ENCODE measurements at regions not wholly inside any gene's neighbourhood (a gene's known extent, or its start where the extent isn't known, plus 50 kb on each side); places are given as distances from the start of the nearest gene placed in this dataset.

GRCh38 chr13:67505376-67505775, 275.2 kb upstream of the PCDH9 start:
- Mint-ChIP-seq H3K27me3 (ENCODE audit: low read depth, poor library complexity) (peaks cover 2% of the 10 kb centered on the region), H3K4me1 (no peaks in the 10 kb centered on the region), H3K36me3 (ENCODE audit: low read depth) (no peaks in the 10 kb centered on the region), H3K9me3 (no peaks in the 10 kb centered on the region), H3K27ac (no peak overlapping the region), H3K4me3 (no peak overlapping the region)
- TF ChIP-seq CTCF (IDR thresholded peaks at IDR 0.05), result no peak
- no peak for DNase-seq

GRCh38 chr13:67498948-67499347, 268.8 kb upstream of the PCDH9 start:
- TF ChIP-seq CTCF (IDR thresholded peaks at IDR 0.05), result no peak
- no peaks in the 10 kb centered on the region for H3K9me3 Mint-ChIP-seq
- no peak overlapping the region for H3K4me3 Mint-ChIP-seq
- no peaks in the 10 kb centered on the region for H3K36me3 Mint-ChIP-seq (ENCODE audit: low read depth)
- H3K27me3 Mint-ChIP-seq (ENCODE audit: low read depth, poor library complexity), result peaks cover 4% of the 10 kb centered on the region
- DNase-seq, result no peak
- H3K4me1 Mint-ChIP-seq, result no peaks in the 10 kb centered on the region
- no peak overlapping the region for H3K27ac Mint-ChIP-seq

- Mint-ChIP-seq H3K4me3 (no peak overlapping the region), H3K36me3 (ENCODE audit: low read depth) (no peaks in the 10 kb centered on the region), H3K4me1 (no peaks in the 10 kb centered on the region), H3K27me3 (ENCODE audit: low read depth, poor library complexity) (no peaks in the 10 kb centered on the region), H3K9me3 (no peaks in the 10 kb centered on the region), H3K27ac (no peak overlapping the region)
- TF ChIP-seq CTCF (IDR thresholded peaks at IDR 0.05), result no peak
- DNase-seq, result no peak
Observed at GRCh38 chr13:67493835-67494234, 263.7 kb upstream of the PCDH9 start.

- no peaks in the 10 kb centered on the region for H3K4me1 Mint-ChIP-seq
- no peaks in the 10 kb centered on the region for H3K9me3 Mint-ChIP-seq
- H3K27me3 Mint-ChIP-seq (ENCODE audit: low read depth, poor library complexity), result no peaks in the 10 kb centered on the region
- no peak for TF ChIP-seq CTCF (IDR thresholded peaks at IDR 0.05)
- H3K27ac Mint-ChIP-seq, result no peak overlapping the region
- no peak overlapping the region for H3K4me3 Mint-ChIP-seq
- DNase-seq, result no peak
- H3K36me3 Mint-ChIP-seq (ENCODE audit: low read depth), result no peaks in the 10 kb centered on the region
Observed at GRCh38 chr13:67489016-67489415, 258.9 kb upstream of the PCDH9 start.

GRCh38 chr13:67481445-67481844, 251.3 kb upstream of the PCDH9 start:
- Mint-ChIP-seq H3K36me3 (ENCODE audit: low read depth) (no peaks in the 10 kb centered on the region), H3K9me3 (no peaks in the 10 kb centered on the region), H3K27ac (no peak overlapping the region), H3K4me1 (no peaks in the 10 kb centered on the region), H3K4me3 (no peak overlapping the region), H3K27me3 (ENCODE audit: low read depth, poor library complexity) (no peaks in the 10 kb centered on the region)
- DNase-seq, result no peak
- TF ChIP-seq CTCF (IDR thresholded peaks at IDR 0.05), result no peak

GRCh38 chr13:67474115-67474514, 244.0 kb upstream of the PCDH9 start:
- peaks cover 12% of the 10 kb centered on the region for H3K9me3 Mint-ChIP-seq
- no peak overlapping the region for H3K27ac Mint-ChIP-seq
- no peaks in the 10 kb centered on the region for H3K36me3 Mint-ChIP-seq (ENCODE audit: low read depth)
- DNase-seq, result no peak
- no peaks in the 10 kb centered on the region for H3K4me1 Mint-ChIP-seq
- no peaks in the 10 kb centered on the region for H3K27me3 Mint-ChIP-seq (ENCODE audit: low read depth, poor library complexity)
- TF ChIP-seq CTCF (IDR thresholded peaks at IDR 0.05), result no peak
- H3K4me3 Mint-ChIP-seq, result no peak overlapping the region

Measured in nephron progenitor cell (in vitro differentiated cells).